Mucosa of descending colon (tissue), 3 donors: ENCODE measurements at regions not wholly inside any gene's neighbourhood (a gene's known extent, or its start where the extent isn't known, plus 50 kb on each side); places are given as distances from the start of the nearest gene placed in this dataset.

Experiments
- ATAC-seq: fragments of 200-7000 bp; cut with Tn5 transposase; one replicate; pipeline ENCODE4 v1.9.1; 2020; ENCODE audit warnings: mild to moderate bottlenecking, moderate library complexity
- DNase-seq, 3 donors: peaks; one replicate each; pipeline ENCODE4 v3.0.0-alpha.2; 2020
- H3K36me3 ChIP-seq: fragments of 200-600 bp; one replicate; pipeline ENCODE4 v1.8.0; 2021; ENCODE audit warnings: low read depth, mild to moderate bottlenecking
- H3K4me1 ChIP-seq: fragments of 200-600 bp; one replicate; pipeline ENCODE4 v1.8.0; 2021; ENCODE audit warnings: low read depth, mild to moderate bottlenecking
- H3K4me3 ChIP-seq: fragments of 200-600 bp; one replicate; pipeline ENCODE4 v1.8.0; 2021; ENCODE audit warnings: mild to moderate bottlenecking
- H3K9me3 ChIP-seq: fragments of 200-600 bp; one replicate; pipeline ENCODE4 v1.8.0; 2021; ENCODE audit warnings: mild to moderate bottlenecking
- intact Hi-C, 2 donors: fragments of 100-400 bp; cut with DNase I in 1 of 2; cut with micrococcal nuclease in 1 of 2; formaldehyde crosslinking; loops; one replicate each; pipeline versions ENCODE4 v1.11.0 to v1.11.1; 2022; cut with DNase I, micrococcal nuclease
- TF ChIP-seq, protein P1 (sequence below): fragments of 200-600 bp; IDR thresholded peaks from one replicate; pipeline ENCODE4 v1.8.0; 2022; ENCODE audit warnings: antibody characterized with exemption, mild to moderate bottlenecking
- donor health status: DM: no; HTN: no; CAD: no; lungs with moderate emphysema.
- donor health status: DM: no; HTN: no; CAD: no.
- donor health status: DM: no; HTN: yes; CAD: no.

DNA sequence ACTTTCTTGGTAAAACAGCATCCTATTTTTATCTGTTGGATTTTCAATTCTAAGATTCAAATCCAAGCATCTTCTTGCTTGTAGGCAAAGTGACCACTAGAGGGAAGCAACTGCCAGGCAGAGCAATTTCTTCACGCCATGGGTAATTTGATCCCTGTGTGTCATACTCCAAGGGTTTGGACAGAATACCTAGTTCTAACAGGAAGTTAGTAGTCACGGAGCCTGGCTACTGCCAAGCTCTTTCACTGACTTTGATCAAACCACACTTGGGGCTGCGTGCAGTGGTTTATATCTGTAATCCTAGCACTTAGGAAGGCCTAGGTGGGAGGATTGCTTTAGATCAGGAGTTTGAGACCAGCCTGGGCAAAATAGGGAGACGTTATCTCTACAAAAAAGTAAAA, 473.6 kb upstream of the TNC start:
- H3K4me3 ChIP-seq = no peak overlapping the region

GRCh38 chr9:115593587-115594091, 475.7 kb upstream of the TNC start:
- peak in 1 of 3 donors; percentile 23 for DNase-seq
- Histone ChIP-seq H3K4me1 (no peaks in the 10 kb centered on the region), H3K9me3 (no peaks in the 10 kb centered on the region), H3K36me3 (no peaks in the 10 kb centered on the region), H3K4me3 (no peak overlapping the region)
- intact Hi-C loops = loop anchor here (5.0 to 10.0 kb wide), 3 partner anchors 979 to 1071 kb away; no protein-coding TSS in a partner anchor
- TF ChIP-seq, protein P1, sequence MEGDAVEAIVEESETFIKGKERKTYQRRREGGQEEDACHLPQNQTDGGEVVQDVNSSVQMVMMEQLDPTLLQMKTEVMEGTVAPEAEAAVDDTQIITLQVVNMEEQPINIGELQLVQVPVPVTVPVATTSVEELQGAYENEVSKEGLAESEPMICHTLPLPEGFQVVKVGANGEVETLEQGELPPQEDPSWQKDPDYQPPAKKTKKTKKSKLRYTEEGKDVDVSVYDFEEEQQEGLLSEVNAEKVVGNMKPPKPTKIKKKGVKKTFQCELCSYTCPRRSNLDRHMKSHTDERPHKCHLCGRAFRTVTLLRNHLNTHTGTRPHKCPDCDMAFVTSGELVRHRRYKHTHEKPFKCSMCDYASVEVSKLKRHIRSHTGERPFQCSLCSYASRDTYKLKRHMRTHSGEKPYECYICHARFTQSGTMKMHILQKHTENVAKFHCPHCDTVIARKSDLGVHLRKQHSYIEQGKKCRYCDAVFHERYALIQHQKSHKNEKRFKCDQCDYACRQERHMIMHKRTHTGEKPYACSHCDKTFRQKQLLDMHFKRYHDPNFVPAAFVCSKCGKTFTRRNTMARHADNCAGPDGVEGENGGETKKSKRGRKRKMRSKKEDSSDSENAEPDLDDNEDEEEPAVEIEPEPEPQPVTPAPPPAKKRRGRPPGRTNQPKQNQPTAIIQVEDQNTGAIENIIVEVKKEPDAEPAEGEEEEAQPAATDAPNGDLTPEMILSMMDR = no peak
- ATAC-seq = peak; percentile 37

More for the DNA sequence above, 473.6 kb upstream of the TNC start:
- Histone ChIP-seq H3K36me3 (no peaks in the 10 kb centered on the region), H3K4me1 (no peaks in the 10 kb centered on the region), H3K9me3 (no peaks in the 10 kb centered on the region)
- peak; percentile 99 for ATAC-seq
- intact Hi-C loops = loop anchor here (5.0 to 10.0 kb wide), 3 partner anchors 981 to 1073 kb away; no protein-coding TSS in a partner anchor
- DNase-seq = no peak
- TF ChIP-seq, protein P1 = peak; percentile 38

GRCh38 chr9:115594557-115594956, 476.6 kb upstream of the TNC start:
- Histone ChIP-seq H3K9me3 (no peaks in the 10 kb centered on the region), H3K4me1 (no peaks in the 10 kb centered on the region), H3K4me3 (no peak overlapping the region), H3K36me3 (no peaks in the 10 kb centered on the region)
- TF ChIP-seq, protein P1 = no peak
- DNase-seq (no peak), ATAC-seq (no peak)
- intact Hi-C loops = loop anchor here (5.0 to 10.0 kb wide), 3 partner anchors 978 to 1070 kb away; no protein-coding TSS in a partner anchor

DNA sequence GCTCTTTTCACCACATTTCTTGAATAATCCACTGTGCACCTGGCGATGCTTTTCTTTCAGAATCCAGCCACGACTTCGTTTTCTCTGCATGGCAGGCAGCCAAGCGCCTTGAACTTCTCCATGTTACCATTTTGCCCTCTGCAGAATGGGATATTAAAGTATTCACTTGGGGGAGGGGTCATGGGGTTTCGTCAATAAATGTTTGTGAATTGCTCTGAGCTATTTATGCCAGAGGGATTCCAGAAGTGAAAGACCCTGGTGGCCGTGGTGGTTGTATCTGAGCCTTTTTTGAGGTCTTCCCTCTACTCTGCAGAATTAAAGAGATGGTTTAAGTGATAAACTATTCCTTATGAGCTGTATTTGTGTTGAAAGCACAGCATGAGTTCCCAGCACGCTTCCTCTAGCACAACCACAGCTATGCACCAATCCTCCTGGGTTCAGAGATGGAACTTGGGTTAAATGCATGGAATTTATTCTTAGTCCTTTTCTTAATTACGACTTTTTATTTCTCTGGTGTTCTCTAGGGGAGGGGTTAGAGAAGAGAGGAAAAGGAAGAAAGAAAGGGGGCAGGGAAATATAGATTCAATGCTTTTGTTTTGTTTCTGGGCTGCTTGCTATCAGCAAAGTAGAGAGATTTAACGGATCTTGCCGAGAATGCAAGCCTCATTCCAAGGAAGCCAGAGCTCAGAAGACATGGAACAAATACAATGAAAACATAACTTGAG, 478.2 kb upstream of the TNC start:
- Histone ChIP-seq H3K4me1 (no peaks in the 10 kb centered on the region), H3K9me3 (no peaks in the 10 kb centered on the region), H3K36me3 (no peaks in the 10 kb centered on the region), H3K4me3 (no peak overlapping the region)
- TF ChIP-seq, protein P1 = no peak
- DNase-seq (no peak), ATAC-seq (no peak)
- intact Hi-C loops = loop anchor here in 1 of 2 donors (10.0 kb wide), 1 partner anchor 1069 kb away; no protein-coding TSS in a partner anchor

DNA sequence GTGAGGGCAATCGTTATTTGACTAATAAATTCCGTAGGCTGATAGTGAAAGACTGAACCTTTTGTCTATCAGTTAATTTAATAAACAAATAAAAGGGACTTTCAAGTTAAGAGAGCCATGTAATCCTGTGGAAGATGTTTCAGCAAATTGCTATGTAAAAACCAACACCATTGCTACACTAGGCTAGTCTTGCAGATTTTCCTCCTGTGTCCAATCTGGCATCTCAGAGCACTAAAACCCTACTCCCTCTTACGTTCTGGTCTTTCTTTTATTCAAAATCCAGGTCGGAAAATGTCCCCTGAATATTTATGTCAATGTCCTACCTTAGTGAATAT, 478.8 kb upstream of the TNC start:
- DNase-seq (no peak), ATAC-seq (no peak)
- Histone ChIP-seq H3K36me3 (no peaks in the 10 kb centered on the region), H3K9me3 (no peaks in the 10 kb centered on the region), H3K4me1 (no peaks in the 10 kb centered on the region), H3K4me3 (no peak overlapping the region)
- TF ChIP-seq, protein P1 = no peak
- intact Hi-C loops = loop anchor here in 1 of 2 donors (10.0 kb wide), 1 partner anchor 1068 kb away; no protein-coding TSS in a partner anchor
